HUDEP-2 (cell line): ENCODE measurements at regions not wholly inside any gene's neighbourhood (a gene's known extent, or its start where the extent isn't known, plus 50 kb on each side); places are given as distances from the start of the nearest gene placed in this dataset.

ENCODE experiments used
- DNase-seq, 76 experiments: peaks; one replicate each; lab custom pipeline; 2025; ENCODE audit not compliant: unreplicated experiment in 76 of 76; lab: John Stamatoyannopoulos, UW

GRCh38 chr12:131370321-131370720, 340.6 kb upstream of the SFSWAP start:
- DNase-seq: no peak

GRCh38 chr12:131370791-131371347, 340.0 kb upstream of the SFSWAP start:
- DNase-seq: no peak

GRCh38 chr12:131371401-131372170, 339.3 kb upstream of the SFSWAP start:
- no peak for DNase-seq

DNA sequence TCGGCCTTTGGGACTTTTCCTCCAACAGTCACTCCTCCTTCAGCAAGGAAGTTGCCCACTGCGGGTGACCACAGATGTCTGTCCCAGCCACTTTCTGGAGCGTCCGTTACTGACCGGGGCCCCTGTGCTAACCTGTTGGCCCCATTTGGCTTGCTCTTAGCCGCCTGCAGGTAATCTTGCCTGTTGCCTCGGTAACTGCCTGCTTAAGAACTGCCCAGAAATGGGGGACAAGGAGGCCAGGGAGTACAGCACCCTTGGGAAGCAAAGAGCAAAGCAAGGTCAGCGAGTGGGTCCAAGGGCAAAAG, 338.8 kb upstream of the SFSWAP start:
- no peak for DNase-seq

- no peak for DNase-seq
Measured at GRCh38 chr12:131372706-131373195, 338.1 kb upstream of the SFSWAP start.

DNA sequence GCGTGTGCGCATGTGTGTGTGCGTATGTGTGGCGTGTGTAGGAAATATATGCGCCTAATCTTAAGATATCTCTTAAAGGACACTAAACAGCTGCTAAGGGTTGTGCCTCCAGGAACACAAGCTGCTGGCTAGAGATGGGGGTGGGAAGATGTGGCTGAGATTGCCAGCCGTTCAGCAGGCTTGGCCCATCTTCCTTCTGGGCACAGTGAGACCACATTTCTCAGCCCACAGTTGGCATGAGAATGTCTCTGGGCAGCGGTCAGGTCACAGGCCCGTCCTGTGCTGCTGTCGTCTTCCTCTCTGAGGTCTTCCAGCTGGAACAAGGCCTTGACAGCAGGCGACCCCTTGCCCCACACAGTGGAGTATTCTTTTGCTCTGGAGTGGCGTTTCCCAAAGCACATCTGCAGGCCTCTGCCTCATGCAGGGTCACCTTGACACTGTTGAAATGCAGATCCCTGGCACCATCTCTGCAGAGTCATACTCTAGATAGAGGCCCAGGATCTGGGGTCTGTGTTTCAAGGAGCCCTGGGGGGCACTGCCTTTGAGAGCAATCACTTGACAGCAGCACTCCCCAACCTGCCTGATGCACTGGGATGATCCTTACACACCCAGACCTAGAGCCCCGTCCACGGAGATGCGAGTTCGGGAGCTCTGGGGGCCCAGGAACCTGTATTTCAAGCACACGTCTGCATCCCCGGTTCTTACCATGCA, 335.5 kb upstream of the SFSWAP start:
- DNase-seq: no peak

GRCh38 chr12:131375972-131376345, 334.9 kb upstream of the SFSWAP start:
- DNase-seq: no peak

DNA sequence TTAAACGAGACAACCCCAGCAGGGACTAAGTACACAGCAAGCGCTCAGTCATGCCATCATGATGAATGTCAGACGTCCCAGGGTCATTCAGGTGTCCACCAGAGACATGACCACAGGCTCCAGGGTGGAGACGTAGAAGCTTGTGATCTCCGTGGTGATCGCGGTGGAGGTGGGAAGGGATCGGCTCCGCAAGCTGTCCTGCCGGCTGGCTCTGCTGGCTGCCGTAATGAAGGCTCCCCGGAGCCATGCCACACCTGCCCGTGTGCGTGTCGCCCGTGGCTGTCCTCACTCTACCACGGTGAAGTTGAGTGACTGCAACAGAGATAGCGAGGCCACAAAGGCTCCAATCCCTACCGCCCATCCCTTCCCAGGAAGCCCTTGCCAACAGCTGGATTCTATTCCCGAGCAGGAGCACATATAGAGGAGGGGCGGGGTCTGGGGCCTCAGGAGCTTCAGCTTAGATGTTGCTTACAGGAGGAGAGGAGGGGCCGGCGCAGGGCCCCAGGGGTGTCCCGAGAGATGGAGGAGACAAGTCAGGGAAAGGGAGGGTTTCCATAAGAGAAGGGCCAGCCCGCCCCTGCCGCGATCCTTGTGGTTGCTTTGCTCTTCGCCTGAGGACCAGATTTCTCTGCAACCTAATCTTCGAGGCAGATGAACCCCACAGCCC, 332.6 kb upstream of the SFSWAP start:
- DNase-seq: no peak

DNA sequence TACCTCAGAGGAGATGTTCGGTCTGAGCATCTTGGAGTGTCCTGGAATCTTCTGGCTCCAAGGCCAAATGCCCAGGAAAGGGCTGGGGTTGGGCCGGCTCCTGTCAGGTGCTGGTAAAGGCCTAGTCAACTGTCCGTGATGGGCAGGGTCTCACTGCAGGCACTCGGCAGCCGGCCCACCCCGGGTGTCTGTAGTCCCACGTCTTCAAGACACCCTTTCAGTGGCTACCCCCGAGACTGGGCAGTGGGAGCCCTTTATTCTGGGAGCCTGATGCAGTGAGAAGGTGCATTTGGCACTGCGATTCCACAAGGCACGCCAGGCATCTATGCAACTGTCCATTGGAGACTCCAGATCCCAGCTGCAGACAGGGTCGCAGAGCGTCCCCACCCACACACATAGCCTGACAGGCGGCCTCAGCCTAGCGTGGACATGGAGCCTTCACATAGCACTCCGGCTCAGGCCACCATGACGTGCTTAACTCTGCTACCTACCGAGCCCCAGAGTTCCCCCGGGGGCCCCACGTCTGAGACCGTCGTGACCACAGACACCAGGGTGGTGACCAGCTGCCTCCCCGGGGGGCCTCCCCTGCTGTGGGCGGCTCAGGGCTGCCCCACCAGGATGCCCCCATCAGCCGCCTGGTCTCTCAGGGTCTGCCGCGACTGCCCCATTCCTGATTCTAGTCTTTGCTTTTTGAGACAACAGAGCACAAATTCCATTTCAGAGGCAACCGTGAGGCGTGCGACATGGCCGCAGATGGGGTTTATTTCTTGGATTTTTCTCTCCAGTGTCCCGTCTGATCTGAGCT, 331.8 kb upstream of the SFSWAP start:
- no peak for DNase-seq

DNA sequence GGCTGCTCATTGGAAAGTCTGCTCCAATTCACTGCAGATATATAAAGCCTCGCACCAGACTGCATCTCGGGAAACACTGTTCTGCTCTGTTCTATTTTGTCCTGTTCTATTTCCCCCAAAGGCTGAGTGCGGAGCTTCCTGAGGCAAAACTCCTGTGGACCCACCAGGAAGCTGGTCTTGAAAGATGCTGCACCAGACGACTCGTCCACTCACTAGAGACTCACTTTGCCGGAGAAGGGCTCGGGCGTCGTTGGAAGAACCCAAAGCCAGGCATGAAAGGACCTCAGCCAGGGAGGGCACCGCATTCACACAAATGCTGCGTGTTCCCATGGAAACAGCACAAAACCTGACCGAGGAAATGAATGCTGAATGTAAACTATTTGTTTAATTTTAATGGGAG, 331.2 kb upstream of the SFSWAP start:
- DNase-seq: no peak

DNA sequence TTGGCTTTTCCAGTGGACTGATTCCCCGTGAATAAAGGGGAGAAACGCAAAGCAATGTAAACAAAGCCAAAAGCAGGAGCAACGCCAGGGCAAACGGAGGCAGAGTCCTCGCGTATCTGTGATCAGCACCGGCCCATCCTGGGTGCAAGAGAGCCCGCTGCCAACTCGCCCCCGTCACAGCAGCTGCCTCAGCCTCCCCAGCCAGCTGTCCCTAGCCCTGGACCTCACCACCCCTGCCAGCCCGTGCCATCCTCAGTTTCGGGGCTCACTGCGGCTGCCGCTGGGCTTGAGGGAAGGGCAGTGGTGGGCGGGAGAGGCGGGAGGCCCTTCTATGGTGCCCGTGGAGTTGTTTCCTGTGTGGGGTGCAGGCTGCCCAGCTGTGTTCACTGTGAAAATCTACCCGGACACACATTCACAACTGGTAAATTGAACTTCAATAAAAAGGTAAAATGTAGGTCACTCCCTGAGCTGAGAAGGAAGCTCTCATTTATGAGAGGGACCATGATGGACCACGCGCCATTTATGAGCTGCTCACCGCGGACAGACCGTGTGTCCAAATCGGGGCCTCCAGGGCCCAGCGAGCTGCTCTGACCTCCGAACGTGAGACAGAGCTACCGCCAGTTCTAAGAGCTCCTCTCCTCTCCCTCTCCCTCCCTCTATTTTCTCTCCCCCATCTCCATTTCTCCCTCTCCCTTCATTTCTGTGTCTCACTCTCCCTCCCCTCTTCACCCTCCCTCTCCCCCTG, 330.5 kb upstream of the SFSWAP start:
- DNase-seq: no peak

GRCh38 chr12:131380965-131381705, 329.8 kb upstream of the SFSWAP start:
- DNase-seq: no peak

GRCh38 chr12:131381716-131382430, 329.0 kb upstream of the SFSWAP start:
- DNase-seq: no peak

DNA sequence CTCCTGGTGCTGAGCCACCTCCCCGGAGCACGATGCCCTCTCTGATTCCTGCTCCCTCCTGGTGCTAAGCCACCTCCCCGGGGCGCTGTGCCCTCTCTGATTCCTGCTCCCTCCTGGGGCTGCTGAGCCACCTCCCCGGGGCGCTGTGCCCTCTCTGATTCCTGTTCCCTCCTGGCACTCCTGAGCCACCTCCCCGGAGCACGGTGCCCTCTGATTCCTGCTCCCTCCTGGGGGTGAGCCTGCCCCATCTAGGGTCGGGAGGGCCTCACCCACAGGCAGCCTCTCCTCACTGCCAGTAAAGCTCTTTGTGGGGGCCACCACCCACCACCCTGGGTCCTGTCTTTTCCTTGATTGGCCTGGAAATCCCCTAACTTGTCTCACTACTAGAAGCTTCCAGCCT, 327.6 kb upstream of the SFSWAP start:
- DNase-seq: no peak

DNA sequence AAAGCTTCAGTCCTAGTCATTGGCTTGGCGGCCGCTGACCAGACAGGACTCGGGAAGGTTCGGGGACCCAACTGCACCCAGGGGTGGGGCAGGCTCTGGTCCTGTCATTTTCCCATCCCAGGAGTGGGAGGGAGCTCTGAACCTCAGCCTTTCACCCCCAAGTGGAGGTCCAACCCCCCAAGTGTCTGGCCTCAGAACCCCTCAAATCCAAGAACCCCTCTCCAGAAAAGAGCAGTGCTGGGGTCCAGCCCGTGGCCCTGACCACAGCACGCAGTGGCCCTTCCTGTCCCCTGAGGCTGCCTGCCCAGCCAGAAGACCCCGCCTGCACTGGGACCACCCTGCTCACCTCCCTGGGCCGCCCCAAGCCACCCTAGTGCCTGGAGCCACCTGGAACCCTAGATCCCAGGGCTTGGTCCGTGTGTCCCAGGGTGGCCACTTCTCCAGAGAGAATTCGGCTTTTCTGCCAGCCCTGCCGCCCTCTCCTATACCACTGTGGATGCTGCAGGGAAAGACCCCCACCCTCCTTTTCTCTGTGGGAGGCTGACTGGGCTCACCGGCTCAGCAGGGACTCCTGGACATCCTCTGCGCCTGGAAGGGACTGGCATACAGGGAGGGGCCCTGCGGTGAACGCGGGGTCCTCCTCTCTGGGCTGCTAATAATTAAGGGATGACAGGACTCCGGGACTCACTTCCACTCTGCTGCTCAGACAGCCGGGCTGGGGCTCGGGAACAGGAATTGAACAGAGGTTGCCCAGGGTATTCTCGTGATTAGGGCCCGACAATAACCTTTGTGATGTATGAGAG, 326.9 kb upstream of the SFSWAP start:
- DNase-seq: no peak

DNA sequence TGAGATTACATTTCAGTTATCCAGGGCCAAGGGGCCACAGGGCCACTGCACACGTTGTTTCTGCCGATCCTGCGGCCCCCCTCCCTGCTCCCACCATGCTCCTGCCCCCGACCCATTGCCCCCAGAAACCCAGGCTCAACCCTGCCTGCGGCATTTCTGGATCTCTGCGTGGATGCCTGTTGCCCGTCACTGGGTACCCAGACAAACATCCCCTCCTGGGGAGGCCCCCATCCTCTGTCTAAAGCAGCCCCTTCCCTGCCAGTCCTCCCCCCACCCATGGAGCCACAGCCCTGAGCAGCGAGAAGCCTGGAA, 326.4 kb upstream of the SFSWAP start:
- DNase-seq: no peak

- no peak for DNase-seq
Measured at GRCh38 chr12:131385313-131386166, 325.4 kb upstream of the SFSWAP start.
